ENCODE measurements at regions not wholly inside any gene's neighbourhood (a gene's known extent, or its start where the extent isn't known, plus 50 kb on each side); places are given as distances from the start of the nearest gene placed in this dataset.

GRCh38 chr11:47899801-47900200 is 51.7 kb upstream of the NUP160 start:
- BruUV-seq (replicated peaks) = no TSS peak
- Histone ChIP-seq H3K27ac (ENCODE audit: extremely low read length, insufficient read depth, low read length) (no peak overlapping the region), H3K27me3 (ENCODE audit: control insufficient read depth in 1 of 2, insufficient read depth in 2 of 2, low read length in 2 of 2) (no peaks in the 10 kb centered on the region; a peak in 1 of 5 replicates), H3K79me2 (ENCODE audit: insufficient read depth, low read length) (no peaks in the 10 kb centered on the region), H3K4me2 (ENCODE audit: low read depth, low read length) (no peak overlapping the region), H3K36me3 (replicated peaks in 1 of 2; ENCODE audit: control insufficient read depth in 1 of 2, insufficient read depth in 2 of 2, low read length in 2 of 2) (no peaks in the 10 kb centered on the region), H3K4me3 (replicated peaks in 1 of 3; ENCODE audit: insufficient read depth in 1 of 3, low read depth in 2 of 3, low read length in 3 of 3) (no peak overlapping the region), H3K4me1 (ENCODE audit: insufficient read depth, low read length) (no peaks in the 10 kb centered on the region), H4K20me1 (ENCODE audit: insufficient read depth, low read length) (no peaks in the 10 kb centered on the region), H3K9ac (ENCODE audit: insufficient read depth, low read depth, low read length) (no peak overlapping the region), H2AFZ (ENCODE audit: low read length) (no peak overlapping the region), H3K9me3 (ENCODE audit: low read length) (no peaks in the 10 kb centered on the region)
- 13% methylated on average over 2 of the region's 2 CpGs for WGBS (ENCODE audit: low lambda C conversion rate)
- no peak for DNase-seq (ENCODE audit: low spot score)
- ATAC-seq = no peak
- no peak for FAIRE-seq
- intact Hi-C loops (cut with micrococcal nuclease; ENCODE audit: unreplicated experiment) = no loop called here
- CTCF ChIA-PET (ENCODE audit: low intra/inter-chr PET ratio, low total read pairs) = no interaction called here
- POLR2A ChIA-PET = no interaction called here
- in situ Hi-C loops (cut with HindIII; ENCODE audit: extremely low pct_ligation_motif_present, low pct_unique_long_range_greater_than_20kb) = no loop called here
- TF ChIP-seq, protein P1, sequence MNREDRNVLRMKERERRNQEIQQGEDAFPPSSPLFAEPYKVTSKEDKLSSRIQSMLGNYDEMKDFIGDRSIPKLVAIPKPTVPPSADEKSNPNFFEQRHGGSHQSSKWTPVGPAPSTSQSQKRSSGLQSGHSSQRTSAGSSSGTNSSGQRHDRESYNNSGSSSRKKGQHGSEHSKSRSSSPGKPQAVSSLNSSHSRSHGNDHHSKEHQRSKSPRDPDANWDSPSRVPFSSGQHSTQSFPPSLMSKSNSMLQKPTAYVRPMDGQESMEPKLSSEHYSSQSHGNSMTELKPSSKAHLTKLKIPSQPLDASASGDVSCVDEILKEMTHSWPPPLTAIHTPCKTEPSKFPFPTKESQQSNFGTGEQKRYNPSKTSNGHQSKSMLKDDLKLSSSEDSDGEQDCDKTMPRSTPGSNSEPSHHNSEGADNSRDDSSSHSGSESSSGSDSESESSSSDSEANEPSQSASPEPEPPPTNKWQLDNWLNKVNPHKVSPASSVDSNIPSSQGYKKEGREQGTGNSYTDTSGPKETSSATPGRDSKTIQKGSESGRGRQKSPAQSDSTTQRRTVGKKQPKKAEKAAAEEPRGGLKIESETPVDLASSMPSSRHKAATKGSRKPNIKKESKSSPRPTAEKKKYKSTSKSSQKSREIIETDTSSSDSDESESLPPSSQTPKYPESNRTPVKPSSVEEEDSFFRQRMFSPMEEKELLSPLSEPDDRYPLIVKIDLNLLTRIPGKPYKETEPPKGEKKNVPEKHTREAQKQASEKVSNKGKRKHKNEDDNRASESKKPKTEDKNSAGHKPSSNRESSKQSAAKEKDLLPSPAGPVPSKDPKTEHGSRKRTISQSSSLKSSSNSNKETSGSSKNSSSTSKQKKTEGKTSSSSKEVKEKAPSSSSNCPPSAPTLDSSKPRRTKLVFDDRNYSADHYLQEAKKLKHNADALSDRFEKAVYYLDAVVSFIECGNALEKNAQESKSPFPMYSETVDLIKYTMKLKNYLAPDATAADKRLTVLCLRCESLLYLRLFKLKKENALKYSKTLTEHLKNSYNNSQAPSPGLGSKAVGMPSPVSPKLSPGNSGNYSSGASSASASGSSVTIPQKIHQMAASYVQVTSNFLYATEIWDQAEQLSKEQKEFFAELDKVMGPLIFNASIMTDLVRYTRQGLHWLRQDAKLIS (CRISPR knock-in tag; IDR thresholded peaks at IDR 0.05) = no peak
- TF ChIP-seq HBP1 (CRISPR knock-in tag; IDR thresholded peaks at IDR 0.05; ENCODE audit: low read depth) (no peak), CREM (IDR thresholded peaks at IDR 0.05) (no peak), CREM (CRISPR knock-in tag; IDR thresholded peaks at IDR 0.05) (no peak), ZNF598 (CRISPR knock-in tag; IDR thresholded peaks at IDR 0.05; ENCODE audit: borderline replicate concordance) (no peak), ZNF572 (CRISPR knock-in tag; IDR thresholded peaks at IDR 0.05) (no peak), ELK4 (CRISPR knock-in tag; IDR thresholded peaks at IDR 0.05; ENCODE audit: borderline replicate concordance) (no peak), FOXK1 (CRISPR knock-in tag; IDR thresholded peaks at IDR 0.05; ENCODE audit: borderline replicate concordance, low read depth) (no peak), ZNF264 (CRISPR knock-in tag; IDR thresholded peaks at IDR 0.05) (no peak), ZNF674 (CRISPR knock-in tag; IDR thresholded peaks at IDR 0.05; ENCODE audit: low read depth) (no peak), MED8 (CRISPR knock-in tag; IDR thresholded peaks at IDR 0.05; ENCODE audit: insufficient replicate concordance) (no peak)
- TF ChIP-seq, protein P2, sequence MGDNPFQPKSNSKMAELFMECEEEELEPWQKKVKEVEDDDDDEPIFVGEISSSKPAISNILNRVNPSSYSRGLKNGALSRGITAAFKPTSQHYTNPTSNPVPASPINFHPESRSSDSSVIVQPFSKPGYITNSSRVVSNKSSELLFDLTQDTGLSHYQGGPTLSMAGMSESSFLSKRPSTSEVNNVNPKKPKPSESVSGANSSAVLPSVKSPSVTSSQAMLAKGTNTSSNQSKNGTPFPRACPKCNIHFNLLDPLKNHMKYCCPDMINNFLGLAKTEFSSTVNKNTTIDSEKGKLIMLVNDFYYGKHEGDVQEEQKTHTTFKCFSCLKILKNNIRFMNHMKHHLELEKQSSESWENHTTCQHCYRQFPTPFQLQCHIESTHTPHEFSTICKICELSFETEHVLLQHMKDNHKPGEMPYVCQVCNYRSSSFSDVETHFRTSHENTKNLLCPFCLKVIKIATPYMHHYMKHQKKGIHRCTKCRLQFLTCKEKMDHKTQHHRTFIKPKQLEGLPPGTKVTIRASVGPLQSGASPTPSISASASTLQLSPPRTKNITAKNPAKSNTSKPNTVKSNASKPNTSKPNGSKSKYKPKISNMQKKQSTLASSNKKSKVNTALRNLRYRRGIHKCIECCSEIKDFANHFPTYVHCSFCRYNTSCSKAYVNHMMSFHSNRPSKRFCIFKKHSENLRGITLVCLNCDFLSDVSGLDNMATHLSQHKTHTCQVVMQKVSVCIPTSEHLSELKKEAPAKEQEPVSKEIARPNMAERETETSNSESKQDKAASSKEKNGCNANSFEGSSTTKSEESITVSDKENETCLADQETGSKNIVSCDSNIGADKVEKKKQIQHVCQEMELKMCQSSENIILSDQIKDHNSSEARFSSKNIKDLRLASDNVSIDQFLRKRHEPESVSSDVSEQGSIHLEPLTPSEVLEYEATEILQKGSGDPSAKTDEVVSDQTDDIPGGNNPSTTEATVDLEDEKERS (CRISPR knock-in tag; IDR thresholded peaks at IDR 0.05) = no peak

All from HepG2 (cell line).